Kidney (tissue), 13 donors: ENCODE measurements at regions not wholly inside any gene's neighbourhood (a gene's known extent, or its start where the extent isn't known, plus 50 kb on each side); places are given as distances from the start of the nearest gene placed in this dataset.

Experiments used
- DNase-seq, 5 donors: peaks; one replicate each; pipeline ENCODE4 v3.0.0-alpha.2; 2013 to 2020
- FAIRE-seq: peaks from 2 replicates; lab custom pipeline; 2012; peaks lifted over from hg19 to GRCh38; lab: Jason Lieb, UNC
- H3K27ac ChIP-seq, 2 donors: one replicate each; pipeline ENCODE4 v1.7.0; 2013; ENCODE audit warnings: low read depth in 2 of 2, low read length in 2 of 2, inconsistent platforms in 1 of 2
- H3K27me3 ChIP-seq: one replicate; pipeline ENCODE4 v1.7.1; 2013; ENCODE audit warnings: low read length, inconsistent platforms; ENCODE audit not compliant: control insufficient read depth, insufficient read depth
- H3K36me3 ChIP-seq, 3 donors: one replicate each; pipeline versions ENCODE4 v1.7.0 to v1.7.1; 2013; ENCODE audit warnings: low read length in 3 of 3, control low read depth in 1 of 3, inconsistent platforms in 1 of 3; ENCODE audit not compliant: insufficient read depth in 3 of 3, control insufficient read depth in 2 of 3
- H3K4me1 ChIP-seq, 3 donors: one replicate each; pipeline versions ENCODE4 v1.7.0 to v1.7.1; 2013; ENCODE audit warnings: low read length in 3 of 3, inconsistent platforms in 1 of 3, low read depth in 1 of 3; ENCODE audit not compliant: control insufficient read depth in 2 of 3, insufficient read depth in 2 of 3
- H3K4me3 ChIP-seq, 3 donors: one replicate each; pipeline versions ENCODE4 v1.7.0 to v1.8.1; 2013; ENCODE audit warnings: low read length in 3 of 3, control low read depth in 1 of 3, inconsistent platforms in 1 of 3
- H3K9ac ChIP-seq, 3 donors: one replicate each; pipeline versions ENCODE4 v1.7.0 to v1.7.1; 2013; ENCODE audit warnings: low read length in 3 of 3, control low read depth in 1 of 3, inconsistent platforms in 1 of 3
- H3K9me3 ChIP-seq, 3 donors: one replicate each; pipeline versions ENCODE4 v1.7.0 to v1.7.1; 2013; ENCODE audit warnings: low read length in 3 of 3, control low read depth in 1 of 3, inconsistent platforms in 1 of 3; ENCODE audit not compliant: control insufficient read depth in 2 of 3, insufficient read depth in 1 of 3
- CTCF ChIP-seq: IDR thresholded peaks from 3 replicates; pipeline ENCODE4 v1.5.1; 2012; ENCODE audit warnings: mild to moderate bottlenecking, moderate library complexity, borderline replicate concordance; ENCODE audit not compliant: insufficient read depth; ENCODE audit errors: extremely low read depth
- intact Hi-C: fragments of 100-400 bp; cut with DNase I; formaldehyde crosslinking; loops from one replicate; pipeline ENCODE4 v1.11.1; 2022
- donor health status: control.
- donor health status: control.
- donor health status: control.
- donor health status: control.
- donor health status: control.
- donor health status: DM: yes; HTN: yes; CAD: no.
- donor health status: Normal renal cell carcinoma (clear cell type).

DNA sequence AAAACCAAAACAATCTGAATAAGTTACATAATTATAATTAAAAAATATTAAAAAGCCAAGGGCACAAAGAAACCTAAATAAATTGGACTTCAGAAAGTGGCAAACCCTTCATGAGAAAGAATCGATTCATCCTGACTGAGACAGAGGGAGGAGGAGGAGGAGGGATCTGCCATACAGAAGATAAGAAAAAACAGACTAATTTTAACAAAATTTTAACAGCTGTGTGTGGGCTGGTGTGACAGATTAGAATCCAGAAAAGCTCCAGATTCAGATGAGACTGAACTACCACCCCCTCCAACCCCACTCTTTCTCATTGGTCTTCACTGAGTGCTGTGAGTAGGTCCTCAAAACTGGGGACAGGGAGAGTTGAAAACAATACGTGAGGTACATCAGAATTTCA lies 111.5 kb upstream of the HTR2A start:
- FAIRE-seq (no peak), DNase-seq (no peak)
- Histone ChIP-seq H3K27ac (no peak overlapping the region), H3K9ac (no peak overlapping the region), H3K27me3 (no peaks in the 10 kb centered on the region), H3K4me1 (no peaks in the 10 kb centered on the region), H3K36me3 (no peaks in the 10 kb centered on the region), H3K4me3 (no peak overlapping the region), H3K9me3 (no peaks in the 10 kb centered on the region)
- TF ChIP-seq CTCF: no peak
- intact Hi-C loops: no loop called here

DNA sequence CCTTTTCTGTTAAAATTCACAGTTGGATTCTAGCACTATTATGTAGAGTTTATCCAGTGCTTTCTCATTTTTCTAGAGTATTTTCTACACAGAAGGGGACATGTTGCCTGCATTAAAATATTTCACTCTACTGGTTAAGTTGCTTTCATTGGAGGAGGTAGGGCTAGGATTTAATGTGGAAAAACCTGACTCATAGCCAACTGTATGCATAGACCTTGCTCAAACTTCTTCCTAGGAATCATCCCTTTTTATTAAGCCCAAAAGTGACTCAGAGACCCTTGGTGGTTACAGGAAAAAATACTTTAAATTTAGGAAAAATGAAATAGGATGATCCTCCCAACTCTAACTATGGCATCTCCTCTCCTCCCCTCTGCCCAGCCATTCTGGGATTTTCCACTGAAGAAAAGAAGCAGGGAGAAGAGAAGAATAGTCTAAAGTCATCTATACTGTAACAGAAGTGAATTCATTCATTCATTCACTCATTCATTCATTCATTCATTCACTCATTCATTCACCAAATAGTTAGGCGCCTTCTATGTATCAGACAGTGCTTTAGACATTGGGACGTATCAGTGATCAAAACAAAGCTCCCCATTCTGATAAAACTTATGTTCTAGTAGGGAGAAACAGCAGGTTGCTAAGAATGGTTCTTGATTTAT lies 109.0 kb upstream of the HTR2A start:
- no peaks in the 10 kb centered on the region for H3K36me3 ChIP-seq
- no peak overlapping the region for H3K9ac ChIP-seq
- no peaks in the 10 kb centered on the region for H3K4me1 ChIP-seq
- intact Hi-C loops: no loop called here
- FAIRE-seq: no peak
- H3K9me3 ChIP-seq: no peaks in the 10 kb centered on the region
- H3K27me3 ChIP-seq: no peaks in the 10 kb centered on the region
- no peak overlapping the region for H3K27ac ChIP-seq
- DNase-seq: no peak
- TF ChIP-seq CTCF: no peak
- no peak overlapping the region for H3K4me3 ChIP-seq

- no peak overlapping the region for H3K9ac ChIP-seq
- H3K4me1 ChIP-seq: no peaks in the 10 kb centered on the region
- no peaks in the 10 kb centered on the region for H3K9me3 ChIP-seq
- DNase-seq (no peak), FAIRE-seq (no peak)
- H3K36me3 ChIP-seq: no peaks in the 10 kb centered on the region
- no peaks in the 10 kb centered on the region for H3K27me3 ChIP-seq
- H3K27ac ChIP-seq: no peak overlapping the region
- intact Hi-C loops: no loop called here
- no peak for TF ChIP-seq CTCF
- H3K4me3 ChIP-seq: no peak overlapping the region
Observed at GRCh38 chr13:47004540-47004939, 107.7 kb upstream of the HTR2A start.

DNA sequence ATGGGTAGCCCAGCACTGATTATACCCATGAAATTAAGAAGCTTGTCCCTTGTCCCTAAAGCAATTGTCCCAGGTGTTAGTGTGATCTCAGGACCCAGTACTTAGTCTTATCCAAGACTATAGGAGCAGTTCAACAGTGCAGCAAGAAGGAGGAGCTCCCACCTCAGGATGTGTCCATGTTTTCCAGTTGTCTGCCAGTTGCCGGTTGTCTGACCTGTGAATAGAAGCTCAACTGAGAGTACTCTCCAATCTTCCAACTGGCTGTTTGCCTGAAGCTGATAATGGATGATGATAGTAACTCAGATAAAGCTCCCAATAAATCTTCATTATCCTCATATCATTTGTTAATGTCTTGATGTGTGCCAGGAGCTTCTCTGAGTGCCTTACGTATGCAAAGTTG lies 107.2 kb upstream of the HTR2A start:
- H3K4me3 ChIP-seq: no peak overlapping the region
- TF ChIP-seq CTCF: no peak
- intact Hi-C loops: no loop called here
- no peak overlapping the region for H3K27ac ChIP-seq
- H3K4me1 ChIP-seq: no peaks in the 10 kb centered on the region
- no peaks in the 10 kb centered on the region for H3K27me3 ChIP-seq
- H3K9ac ChIP-seq: no peak overlapping the region
- H3K9me3 ChIP-seq: no peaks in the 10 kb centered on the region
- H3K36me3 ChIP-seq: no peaks in the 10 kb centered on the region
- DNase-seq: no peak
- FAIRE-seq: no peak
